ENCODE measurements at regions not wholly inside any gene's neighbourhood (a gene's known extent, or its start where the extent isn't known, plus 50 kb on each side); places are given as distances from the start of the nearest gene placed in this dataset.
A peak's percentile ranks its signal among the peaks of the same experiment; 100 is the strongest.

GRCh38 chr16:5615868-5616642 lies 518.5 kb upstream of the EEF2KMT start:
- peak; percentile 54 for DNase-seq (ENCODE audit: low read depth, low spot score)

- no peak for DNase-seq (ENCODE audit: low read depth, low spot score)
Observed at GRCh38 chr16:5607169-5607568, 509.6 kb upstream of the EEF2KMT start.

GRCh38 chr16:5605404-5605803 lies 507.8 kb upstream of the EEF2KMT start:
- no peak for DNase-seq (ENCODE audit: low read depth, low spot score)

GRCh38 chr16:5604770-5605169 lies 507.2 kb upstream of the EEF2KMT start:
- peak; percentile 17 for DNase-seq (ENCODE audit: low read depth, low spot score)

DNA sequence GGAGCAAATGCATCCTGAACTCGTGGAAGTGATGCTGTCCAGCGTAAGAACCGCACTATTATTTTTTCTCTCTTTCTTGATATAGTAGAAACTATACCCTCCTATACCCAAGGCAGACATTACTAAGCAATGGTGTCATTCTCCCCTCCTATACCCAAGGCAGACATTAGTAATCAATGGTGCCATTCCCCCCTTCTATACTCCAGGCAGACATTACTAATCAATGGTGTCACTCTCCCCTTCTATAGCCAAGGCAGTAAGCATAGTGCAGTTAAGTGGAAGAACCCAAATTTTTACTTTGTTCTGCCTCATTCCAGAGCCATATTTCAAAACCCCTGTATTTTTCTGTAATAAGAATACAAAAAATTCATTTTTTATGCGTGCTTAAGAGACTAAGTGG lies 506.2 kb upstream of the EEF2KMT start:
- no peak for DNase-seq (ENCODE audit: low read depth, low spot score)

DNA sequence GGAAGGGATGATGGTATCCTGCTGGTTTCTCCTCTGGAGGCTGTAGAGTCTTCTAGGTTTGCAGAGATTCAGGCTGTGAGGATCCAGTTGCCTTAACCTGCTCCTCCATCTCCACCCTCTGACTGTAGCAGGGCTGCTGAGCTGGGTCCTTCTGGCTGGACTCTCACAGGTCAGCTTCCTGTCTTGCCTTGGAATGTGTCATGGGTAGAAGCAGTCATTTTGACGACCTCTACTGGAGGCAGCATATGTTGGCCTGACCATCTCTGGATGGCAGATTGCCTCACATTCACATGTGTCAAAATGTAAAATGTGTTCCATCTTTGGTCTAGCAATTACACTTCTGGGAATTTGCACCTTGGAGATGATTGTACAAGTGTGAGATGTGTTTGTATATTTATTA lies 504.4 kb upstream of the EEF2KMT start:
- no peak for DNase-seq (ENCODE audit: low read depth, low spot score)

DNA sequence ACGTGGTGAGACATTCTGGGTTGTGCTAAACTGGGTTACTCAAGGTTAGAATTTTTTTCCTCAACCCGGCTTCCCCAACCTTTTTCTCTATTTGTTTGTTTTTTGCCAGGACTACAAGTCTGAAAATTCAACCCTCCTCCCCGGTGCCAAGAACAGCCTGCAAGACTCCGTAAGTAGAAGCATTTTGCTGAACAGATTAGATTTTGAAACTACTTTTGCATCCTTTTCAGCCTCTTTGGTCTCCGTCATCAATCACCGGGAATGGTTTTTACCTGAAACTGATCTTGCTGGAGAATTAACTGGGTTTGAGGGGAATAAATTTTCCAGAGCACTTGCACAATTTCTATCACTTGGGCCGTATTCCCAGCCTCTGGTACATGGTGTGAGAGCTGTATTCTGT lies 501.2 kb upstream of the EEF2KMT start:
- no peak for DNase-seq (ENCODE audit: low read depth, low spot score)

GRCh38 chr16:5595849-5596248 lies 498.3 kb upstream of the EEF2KMT start:
- DNase-seq (ENCODE audit: low read depth, low spot score), result no peak

DNA sequence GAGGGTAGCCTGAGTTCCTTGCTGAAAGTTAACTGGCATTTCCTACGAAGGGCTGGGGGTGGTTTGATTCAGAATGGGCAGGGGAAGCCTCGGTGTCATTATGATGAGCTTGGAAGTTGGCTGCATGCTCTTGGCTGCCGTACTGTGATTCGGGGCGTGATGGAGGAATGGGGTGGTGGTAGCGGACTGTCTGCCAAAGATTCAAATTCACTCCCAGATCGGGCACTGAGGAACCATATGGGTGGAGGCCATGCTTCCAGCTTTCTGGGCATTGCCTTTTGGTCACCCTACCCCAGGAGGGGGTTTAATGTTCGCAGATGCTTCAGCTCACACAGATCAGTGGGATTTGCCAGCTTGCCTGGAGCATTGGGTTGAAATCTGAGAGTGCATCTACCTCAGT lies 492.8 kb upstream of the EEF2KMT start:
- DNase-seq (ENCODE audit: low read depth, low spot score), result no peak

GRCh38 chr16:5589812-5590373 lies 492.3 kb upstream of the EEF2KMT start:
- no peak for DNase-seq (ENCODE audit: low read depth, low spot score)

- no peak for DNase-seq (ENCODE audit: low read depth, low spot score)
Observed at GRCh38 chr16:5584109-5584508, 486.5 kb upstream of the EEF2KMT start.

DNA sequence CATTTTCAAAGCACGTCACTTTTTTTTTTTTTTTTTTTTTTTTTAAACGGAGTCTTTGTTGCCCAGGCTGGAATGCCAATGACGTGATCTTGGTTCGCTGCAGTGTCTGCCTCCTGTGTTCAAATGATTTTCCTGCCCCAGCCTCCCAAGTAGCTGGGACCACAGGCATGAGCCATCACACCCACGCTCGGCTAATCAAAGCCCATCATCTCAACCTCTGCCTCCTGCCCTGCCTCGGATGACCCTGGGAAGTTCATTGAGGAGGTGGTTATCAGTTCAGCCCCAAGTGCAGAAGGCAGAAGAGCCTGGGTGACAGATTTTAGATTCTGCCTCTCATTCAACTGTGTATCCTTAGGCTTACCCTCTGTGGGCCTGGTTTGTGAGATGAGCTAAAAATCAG lies 484.9 kb upstream of the EEF2KMT start:
- DNase-seq (ENCODE audit: low read depth, low spot score), result no peak

GRCh38 chr16:5581908-5582307 lies 484.3 kb upstream of the EEF2KMT start:
- no peak for DNase-seq (ENCODE audit: low read depth, low spot score)

DNA sequence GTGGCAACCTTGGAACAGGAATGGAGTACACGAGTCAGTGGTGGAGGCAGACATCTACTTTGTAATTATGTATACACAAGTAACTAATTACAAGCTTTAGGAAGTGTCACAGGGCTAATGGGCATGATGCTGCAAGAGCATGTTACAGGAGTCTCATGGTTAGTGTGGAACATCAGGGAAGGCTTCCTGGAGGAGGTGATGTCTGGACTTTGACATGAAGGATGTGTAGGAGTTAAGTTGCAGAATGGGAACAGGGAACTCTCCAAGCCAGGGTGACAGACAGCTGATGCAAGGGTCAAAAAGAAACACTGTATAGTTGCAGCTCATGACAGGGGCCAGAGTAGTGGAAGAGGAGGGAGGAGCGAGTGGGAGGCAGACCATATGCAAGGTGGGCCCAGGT lies 483.8 kb upstream of the EEF2KMT start:
- DNase-seq (ENCODE audit: low read depth, low spot score), result no peak

GRCh38 chr16:5580772-5581171 lies 483.2 kb upstream of the EEF2KMT start:
- DNase-seq (ENCODE audit: low read depth, low spot score), result no peak

DNA sequence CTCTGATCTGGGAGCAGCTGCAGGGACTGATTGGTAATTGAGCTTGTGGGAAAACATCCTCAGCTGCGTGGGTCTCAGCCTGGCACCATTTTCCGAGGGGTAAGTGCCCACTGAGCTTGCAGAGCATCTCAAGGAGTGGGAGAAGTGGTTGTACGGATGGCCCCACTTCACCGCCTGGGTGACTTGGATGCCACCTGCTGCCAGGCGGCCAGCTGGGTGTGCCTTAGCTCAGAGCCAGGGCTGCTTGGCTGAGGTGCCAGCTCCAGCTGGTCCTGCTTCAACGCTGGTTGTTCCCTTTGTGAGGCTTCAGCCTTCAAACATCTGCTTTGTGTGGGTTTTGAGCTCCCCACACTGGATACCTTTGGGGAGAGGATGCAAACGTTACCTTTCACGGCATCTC lies 482.7 kb upstream of the EEF2KMT start:
- DNase-seq (ENCODE audit: low read depth, low spot score), result no peak

DNA sequence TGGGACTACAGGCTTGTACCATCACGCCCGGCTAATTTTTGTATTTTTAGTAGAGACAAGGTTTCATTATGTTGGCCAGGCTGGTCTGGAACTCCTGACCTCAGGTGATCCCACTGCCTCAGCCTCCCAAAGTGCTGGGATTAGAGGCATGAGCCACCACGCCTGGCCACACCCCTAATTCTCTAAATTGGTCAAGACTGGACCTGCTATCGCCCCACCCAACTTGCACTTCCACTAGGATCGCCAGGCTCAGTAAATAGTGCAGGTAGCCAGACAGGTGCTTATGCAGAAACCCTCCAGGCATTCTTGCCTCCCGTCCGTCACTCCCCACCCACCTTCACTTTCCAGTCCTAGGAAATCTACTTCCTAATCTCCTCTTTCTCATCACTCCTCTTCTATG lies 481.4 kb upstream of the EEF2KMT start:
- no peak for DNase-seq (ENCODE audit: low read depth, low spot score)

DNA sequence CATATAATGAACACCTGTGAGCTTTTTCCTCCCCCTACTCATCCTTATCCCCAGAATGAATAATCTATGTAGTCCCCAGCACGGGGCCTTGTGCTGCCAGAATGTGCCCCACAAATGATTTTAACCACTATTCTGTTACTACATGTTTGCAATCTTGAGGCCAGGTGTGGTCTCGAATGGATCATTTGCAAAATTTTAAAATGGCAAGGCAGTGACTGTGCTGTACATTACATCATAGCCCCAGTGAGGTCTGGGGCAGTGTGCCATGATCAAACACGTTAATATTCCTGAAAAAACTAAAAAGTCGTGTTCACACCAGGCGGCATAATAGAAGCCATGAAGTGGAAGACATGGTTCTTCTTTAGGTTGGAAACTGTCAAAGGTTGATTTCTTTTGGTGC lies 479.9 kb upstream of the EEF2KMT start:
- DNase-seq (ENCODE audit: low read depth, low spot score), result no peak

GRCh38 chr16:5575646-5576245 lies 478.2 kb upstream of the EEF2KMT start:
- DNase-seq (ENCODE audit: low read depth, low spot score), result no peak

GRCh38 chr16:5575121-5575520 lies 477.5 kb upstream of the EEF2KMT start:
- no peak for DNase-seq (ENCODE audit: low read depth, low spot score)

DNA sequence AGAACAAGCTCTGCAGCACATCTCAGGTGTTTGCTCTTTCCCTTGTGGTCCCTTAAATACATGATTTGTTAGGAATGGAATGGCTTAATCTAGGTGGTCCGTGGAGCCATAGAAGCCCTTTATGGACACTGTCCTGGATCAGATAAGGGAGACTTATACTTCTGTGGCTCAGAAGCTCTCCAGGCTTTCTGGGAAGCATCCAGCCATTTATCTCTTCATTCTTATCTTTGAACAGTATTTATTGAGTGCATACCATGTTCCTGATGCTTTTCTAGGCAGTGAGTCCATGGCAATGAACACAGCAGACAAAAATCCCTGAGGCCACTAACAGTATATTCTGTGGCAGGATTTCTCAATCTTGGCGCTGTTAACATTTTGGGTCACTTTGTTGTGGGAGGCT lies 474.5 kb upstream of the EEF2KMT start:
- no peak for DNase-seq (ENCODE audit: low read depth, low spot score)

GRCh38 chr16:5571446-5571845 lies 473.9 kb upstream of the EEF2KMT start:
- DNase-seq (ENCODE audit: low read depth, low spot score), result no peak

- DNase-seq (ENCODE audit: low read depth, low spot score), result no peak
Observed at GRCh38 chr16:5561800-5562199, 464.2 kb upstream of the EEF2KMT start.
